ENCODE measurements at regions not wholly inside any gene's neighbourhood (a gene's known extent, or its start where the extent isn't known, plus 50 kb on each side); places are given as distances from the start of the nearest gene placed in this dataset.

- intact Hi-C loops (cut with micrococcal nuclease): no loop called here
- POLR2A ChIA-PET: no interaction called here
- no peaks in the 10 kb centered on the region for H4K20me1 ChIP-seq (replicated peaks; ENCODE audit: control insufficient read depth, extremely low read depth, insufficient read depth, low read length)
Measured at GRCh38 chr4:134505511-134505910, 303.9 kb upstream of the PABPC4L start.

More at GRCh38 chr4:134505511-134505910, 303.9 kb upstream of the PABPC4L start:
- H3K36me3 ChIP-seq (ENCODE audit: control insufficient read depth in 2 of 2, extremely low read depth in 1 of 2, insufficient read depth in 2 of 2, low read length in 2 of 2): no peaks in the 10 kb centered on the region
- no peaks in the 10 kb centered on the region for H3K4me1 ChIP-seq (ENCODE audit: control insufficient read depth, extremely low read depth, insufficient read depth, low read length)
- H3K27ac ChIP-seq (ENCODE audit: insufficient read depth, low read depth, low read length): no peak overlapping the region
- no peaks in the 10 kb centered on the region for H3K79me2 ChIP-seq (ENCODE audit: control insufficient read depth, insufficient read depth, low read length)
- dilution Hi-C loops (cut with MboI; ENCODE audit: extremely low pct_ligation_motif_present, low sequenced_read_pairs): no loop called here
- H3K9me3 ChIP-seq (replicated peaks; ENCODE audit: control insufficient read depth, insufficient read depth, low read length): no peaks in the 10 kb centered on the region
- no peak overlapping the region for H2AFZ ChIP-seq (ENCODE audit: low read depth, low read length)
- DNase-seq (ENCODE audit: low read depth, low spot score): no peak
- no peak for FAIRE-seq
- H3K9ac ChIP-seq (replicated peaks; ENCODE audit: extremely low read depth, insufficient read depth, low read length): no peak overlapping the region
- no TSS peak for BruUV-seq (replicated peaks)
- no peak for TF ChIP-seq FOS (IDR thresholded peaks at IDR 0.05; ENCODE audit: borderline replicate concordance, insufficient read depth, low read length)
- TF ChIP-seq MAX (IDR thresholded peaks at IDR 0.05; ENCODE audit: insufficient read depth, insufficient read length): no peak
- TF ChIP-seq POLR2A (IDR thresholded peaks at IDR 0.05; ENCODE audit: low read depth, low read length): no peak
- TF ChIP-seq JUN (IDR thresholded peaks at IDR 0.05; ENCODE audit: borderline replicate concordance, insufficient read depth, insufficient read length, low read depth): no peak
- TF ChIP-seq MYC (IDR thresholded peaks at IDR 0.05; ENCODE audit: low read depth, low read length): no peak
- no peak for TF ChIP-seq POLR2AphosphoS5 (IDR thresholded peaks at IDR 0.05; ENCODE audit: insufficient read depth, low read depth, low read length)
- no peak for TF ChIP-seq GATA2 (IDR thresholded peaks at IDR 0.05; ENCODE audit: insufficient read depth, insufficient read length, low read depth, low read length)
- TF ChIP-seq, protein P1, sequence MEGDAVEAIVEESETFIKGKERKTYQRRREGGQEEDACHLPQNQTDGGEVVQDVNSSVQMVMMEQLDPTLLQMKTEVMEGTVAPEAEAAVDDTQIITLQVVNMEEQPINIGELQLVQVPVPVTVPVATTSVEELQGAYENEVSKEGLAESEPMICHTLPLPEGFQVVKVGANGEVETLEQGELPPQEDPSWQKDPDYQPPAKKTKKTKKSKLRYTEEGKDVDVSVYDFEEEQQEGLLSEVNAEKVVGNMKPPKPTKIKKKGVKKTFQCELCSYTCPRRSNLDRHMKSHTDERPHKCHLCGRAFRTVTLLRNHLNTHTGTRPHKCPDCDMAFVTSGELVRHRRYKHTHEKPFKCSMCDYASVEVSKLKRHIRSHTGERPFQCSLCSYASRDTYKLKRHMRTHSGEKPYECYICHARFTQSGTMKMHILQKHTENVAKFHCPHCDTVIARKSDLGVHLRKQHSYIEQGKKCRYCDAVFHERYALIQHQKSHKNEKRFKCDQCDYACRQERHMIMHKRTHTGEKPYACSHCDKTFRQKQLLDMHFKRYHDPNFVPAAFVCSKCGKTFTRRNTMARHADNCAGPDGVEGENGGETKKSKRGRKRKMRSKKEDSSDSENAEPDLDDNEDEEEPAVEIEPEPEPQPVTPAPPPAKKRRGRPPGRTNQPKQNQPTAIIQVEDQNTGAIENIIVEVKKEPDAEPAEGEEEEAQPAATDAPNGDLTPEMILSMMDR (IDR thresholded peaks at IDR 0.05; ENCODE audit: extremely low read depth in 1 of 2, insufficient read depth in 1 of 2, low read depth in 1 of 2, low read length in 2 of 2): no peak
- no peak for TF ChIP-seq EZH2 (IDR thresholded peaks at IDR 0.05; ENCODE audit: borderline replicate concordance, low read depth, low read length, severe bottlenecking)
- H3K9me1 ChIP-seq (replicated peaks; ENCODE audit: control insufficient read depth, extremely low read depth, insufficient read depth, low read length): no peaks in the 10 kb centered on the region
- H3K27me3 ChIP-seq (ENCODE audit: control insufficient read depth in 2 of 2, insufficient read depth in 2 of 2, low read length in 2 of 2): no peaks in the 10 kb centered on the region
- H3K4me2 ChIP-seq (ENCODE audit: insufficient read depth, low read length): no peak overlapping the region
- no peak overlapping the region for H3K4me3 ChIP-seq (replicated peaks in 1 of 3; ENCODE audit: insufficient read depth in 1 of 3, low read depth in 1 of 3, low read length in 3 of 3)
- CTCF ChIA-PET: interaction anchor here (2.3 kb wide), 1 partner anchor 11 kb away, joined by 8 read pairs; no protein-coding TSS in a partner anchor
